Embryonic facial prominence (tissue), 1 donor: ENCODE measurements at regions not wholly inside any gene's neighbourhood (a gene's known extent, or its start where the extent isn't known, plus 50 kb on each side); places are given as distances from the start of the nearest gene placed in this dataset.
"Not testable (repeated sequence)": the region's sequence is repeated elsewhere in the genome, so short reads cannot be mapped to it uniquely, and the experiment has no call there.

Experiments
- DNase-seq: peaks from one replicate; pipeline ENCODE4 v3.0.0-alpha.2; 2016; ENCODE audit errors: extremely low spot score

GRCh38 chr15:20368974-20369373, 172.6 kb downstream of the GOLGA6L6 start:
- no peak for DNase-seq

- no peak for DNase-seq
These were observed 174.5 kb downstream of the GOLGA6L6 start for GRCh38 chr15:20367093-20367492.

GRCh38 chr15:20363591-20363990, 178.0 kb downstream of the GOLGA6L6 start:
- not testable (repeated sequence) for DNase-seq

DNA sequence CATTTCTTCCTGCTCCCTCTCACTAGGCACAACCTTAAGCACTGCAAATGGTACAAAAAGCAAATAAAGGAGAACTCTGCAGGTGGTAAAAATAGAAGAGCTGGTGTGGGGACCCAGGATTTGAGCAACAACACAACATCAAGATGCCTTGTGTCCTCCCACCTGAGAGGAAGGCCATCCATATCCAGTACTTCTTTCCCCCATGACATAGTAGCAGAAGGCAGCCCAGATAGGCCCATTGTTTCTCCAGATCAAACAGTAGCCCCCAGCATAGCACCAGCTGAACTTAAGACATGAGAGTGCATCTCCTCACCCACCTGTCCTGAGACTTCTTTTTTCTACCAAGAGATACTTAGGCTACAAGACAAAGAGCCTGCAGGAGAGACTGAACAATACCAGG, 180.5 kb downstream of the GOLGA6L6 start:
- no peak for DNase-seq

DNA sequence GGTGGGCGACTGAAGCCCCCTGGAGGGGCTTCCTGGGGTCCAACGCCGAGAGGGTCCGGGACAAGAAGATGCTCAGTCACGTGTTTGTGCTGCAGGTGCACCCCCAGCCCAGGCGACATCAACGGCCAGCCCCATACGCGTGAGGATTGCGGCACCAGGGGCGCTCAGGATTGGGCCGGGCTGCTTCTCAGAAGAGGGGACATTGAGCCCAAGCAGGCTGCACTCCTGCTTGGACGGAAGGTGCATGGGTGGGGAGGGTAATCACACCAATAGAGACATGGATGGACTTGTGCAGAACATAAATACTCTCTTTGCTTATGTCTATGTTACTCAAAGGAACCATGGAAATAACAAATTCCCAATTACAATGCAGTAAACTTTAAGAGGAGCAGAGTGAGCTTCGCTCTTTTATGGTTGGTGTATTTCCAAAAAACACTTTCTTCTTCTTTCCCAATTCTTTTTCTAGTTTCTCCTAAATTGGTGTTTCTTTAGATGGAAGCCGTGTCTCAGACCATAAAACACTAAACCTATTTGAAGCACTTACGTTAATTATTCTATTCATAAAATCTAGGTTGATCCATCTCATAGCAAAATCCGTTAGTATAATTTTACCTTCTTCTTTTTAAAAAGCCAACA, 182.7 kb downstream of the GOLGA6L6 start:
- no peak for DNase-seq

DNA sequence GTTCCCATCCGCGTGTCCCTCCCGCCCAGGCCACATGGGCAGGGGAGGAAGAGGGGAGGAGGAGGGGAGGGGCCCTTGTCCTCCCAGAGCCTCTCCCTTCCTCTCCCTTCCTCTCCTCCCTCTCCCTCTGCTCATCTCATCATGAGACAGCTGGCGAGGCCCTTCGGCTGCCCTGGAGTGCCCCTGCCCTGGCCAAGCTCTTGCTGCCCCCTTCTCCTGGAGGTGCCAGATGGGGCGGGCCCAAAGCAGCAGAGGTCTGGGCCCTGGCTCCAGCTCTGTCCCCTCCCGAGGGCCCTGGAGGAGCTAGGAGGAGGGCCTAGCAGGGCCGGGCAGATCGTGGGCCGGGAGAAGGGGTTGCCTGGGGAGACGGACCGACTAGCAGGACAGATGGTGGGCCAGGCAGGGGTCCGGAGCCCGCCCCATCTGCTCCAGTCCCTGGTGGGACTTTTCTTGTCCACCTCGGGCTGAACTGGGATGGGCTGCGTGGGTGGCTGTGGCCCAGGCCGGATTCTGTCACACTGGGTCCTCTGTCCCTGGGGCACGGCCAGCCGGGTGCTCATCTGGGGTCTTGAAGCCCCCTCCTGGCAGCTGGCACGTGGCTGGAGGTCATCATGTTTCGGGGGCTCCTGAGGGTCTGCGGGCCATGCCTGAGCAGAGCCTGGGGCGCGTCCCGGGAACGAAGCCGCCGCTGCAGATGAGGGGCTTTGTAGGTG, 183.4 kb downstream of the GOLGA6L6 start:
- DNase-seq: no peak

GRCh38 chr15:20357481-20358065, 184.0 kb downstream of the GOLGA6L6 start:
- no peak for DNase-seq

DNA sequence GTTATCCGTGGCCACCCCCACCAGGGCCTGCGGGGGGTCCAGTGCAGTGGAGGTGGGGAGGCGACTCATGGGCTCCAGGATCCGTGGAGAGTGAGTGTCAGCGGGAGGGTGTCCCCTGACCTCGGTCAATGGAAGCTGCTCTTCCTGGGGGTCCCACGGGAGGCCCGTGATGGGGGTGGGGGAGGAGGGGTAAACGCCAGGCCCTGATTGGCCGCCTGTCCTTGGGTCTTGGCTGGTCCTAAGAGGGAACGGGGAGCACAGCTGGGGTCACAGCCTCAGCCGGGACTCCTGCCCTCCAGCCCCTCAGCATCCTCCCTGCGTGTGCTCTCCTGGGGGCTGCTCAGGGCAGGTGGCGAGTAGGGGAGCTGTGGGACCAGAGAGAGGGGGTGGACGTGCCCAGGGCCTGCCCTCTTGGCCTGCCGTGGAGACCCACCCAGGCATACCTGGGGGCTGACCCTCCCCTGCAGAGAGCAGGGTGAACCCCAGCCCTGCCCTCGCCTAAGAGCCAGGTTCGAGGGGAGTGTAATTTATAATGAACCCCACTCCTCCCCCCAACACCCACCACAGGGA, 184.6 kb downstream of the GOLGA6L6 start:
- no peak for DNase-seq

DNA sequence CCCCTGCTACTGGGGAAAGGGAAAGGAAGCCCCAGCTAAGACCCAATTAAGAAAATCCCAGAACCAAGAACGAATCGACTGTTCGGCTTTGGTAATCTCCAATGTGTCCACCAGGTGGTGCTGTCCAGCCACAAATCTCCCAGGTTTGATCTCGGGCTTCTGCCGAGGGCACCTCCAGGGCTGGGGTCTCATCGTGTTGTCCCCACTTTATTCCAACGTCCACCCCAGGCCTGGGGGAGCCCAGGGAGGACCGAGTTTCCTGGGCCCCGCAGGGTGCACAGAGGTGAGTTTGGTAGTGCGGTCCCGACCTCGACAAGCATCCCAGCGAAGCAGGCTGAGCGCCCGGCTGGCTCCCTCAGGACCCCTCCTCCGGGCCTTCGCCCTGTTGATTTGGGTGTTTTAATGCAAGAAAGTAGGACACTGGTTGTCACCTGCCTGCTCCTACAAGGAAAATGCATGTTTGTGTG, 185.1 kb downstream of the GOLGA6L6 start:
- DNase-seq: no peak

DNA sequence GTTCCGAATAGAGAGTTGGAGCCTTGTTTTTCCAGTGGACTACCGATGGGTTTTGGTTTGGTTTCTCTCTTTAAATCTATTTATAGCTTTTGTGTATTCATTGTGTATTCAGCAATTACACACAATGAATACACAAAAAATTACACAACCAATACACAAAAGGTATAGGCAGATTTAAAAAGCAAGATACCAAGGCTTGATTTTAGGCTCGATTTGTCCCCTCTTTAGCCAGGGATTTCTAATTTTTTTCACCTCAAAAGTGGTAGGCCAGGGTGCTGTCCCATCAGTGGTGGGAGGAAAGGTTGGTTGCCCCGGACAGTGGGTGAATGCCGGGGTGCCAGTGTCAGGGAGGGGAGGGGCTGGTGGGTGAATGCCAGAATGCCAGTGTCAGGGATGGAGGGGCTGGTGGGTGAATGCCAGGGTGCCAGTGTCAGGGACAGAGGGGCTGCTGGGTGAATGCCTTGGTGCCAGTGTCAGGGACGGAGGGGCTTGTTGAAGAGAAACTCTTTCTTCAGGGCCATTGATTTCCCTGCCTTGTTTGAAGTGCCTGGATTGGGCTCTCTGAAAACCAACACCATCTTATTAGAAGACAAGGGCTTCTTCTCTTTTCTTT, 186.2 kb downstream of the GOLGA6L6 start:
- no peak for DNase-seq

- DNase-seq: not testable (repeated sequence)
These were observed 186.7 kb downstream of the GOLGA6L6 start for GRCh38 chr15:20354884-20355223.

- DNase-seq: no peak
These were observed 187.4 kb downstream of the GOLGA6L6 start for GRCh38 chr15:20353966-20354883.

DNA sequence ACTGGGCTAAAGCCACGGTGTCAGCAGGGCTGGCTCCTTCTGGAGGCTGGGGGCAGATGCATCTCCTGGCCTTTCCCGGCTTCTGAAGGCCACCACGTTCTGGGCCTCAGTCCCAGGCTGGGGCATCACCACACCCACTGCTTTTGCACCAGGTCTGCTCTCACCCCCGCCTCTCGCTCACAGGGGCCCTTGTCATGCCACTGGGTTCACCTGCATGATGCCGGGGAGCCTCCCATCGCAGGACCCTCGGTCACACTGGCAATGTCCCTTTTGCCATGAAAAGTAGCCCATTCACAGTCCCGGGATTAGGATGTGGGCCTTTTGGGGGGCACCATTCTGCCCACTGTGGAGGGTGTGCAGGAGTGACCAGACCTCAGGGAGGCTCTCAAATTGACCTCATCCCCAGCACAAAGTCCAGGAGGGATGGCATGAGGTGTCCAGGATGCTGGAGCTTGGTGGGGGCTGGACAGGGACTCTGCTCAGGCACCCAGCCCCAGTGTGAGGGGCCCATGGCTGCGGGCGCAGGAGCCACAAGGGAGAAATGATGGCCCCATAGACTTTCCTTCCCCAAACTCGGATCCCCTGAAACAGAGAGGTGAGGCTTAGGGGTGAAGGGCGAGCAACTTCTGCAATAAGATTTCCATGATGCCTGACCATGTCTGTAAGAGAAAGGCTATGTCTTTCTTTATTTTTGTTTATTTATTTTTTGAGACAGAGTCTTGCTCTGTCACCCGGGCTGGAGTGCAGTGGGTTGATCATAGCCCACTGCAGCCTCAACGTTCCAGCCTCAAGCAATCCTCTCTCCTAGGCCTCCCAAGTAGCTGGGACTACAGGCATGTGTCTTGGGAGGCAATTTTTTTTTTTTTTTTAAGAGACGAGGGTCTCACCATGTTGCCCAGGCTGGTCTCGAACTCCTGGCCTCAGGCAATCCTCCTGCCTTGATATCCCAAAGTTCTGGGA, 189.1 kb downstream of the GOLGA6L6 start:
- DNase-seq: no peak

DNA sequence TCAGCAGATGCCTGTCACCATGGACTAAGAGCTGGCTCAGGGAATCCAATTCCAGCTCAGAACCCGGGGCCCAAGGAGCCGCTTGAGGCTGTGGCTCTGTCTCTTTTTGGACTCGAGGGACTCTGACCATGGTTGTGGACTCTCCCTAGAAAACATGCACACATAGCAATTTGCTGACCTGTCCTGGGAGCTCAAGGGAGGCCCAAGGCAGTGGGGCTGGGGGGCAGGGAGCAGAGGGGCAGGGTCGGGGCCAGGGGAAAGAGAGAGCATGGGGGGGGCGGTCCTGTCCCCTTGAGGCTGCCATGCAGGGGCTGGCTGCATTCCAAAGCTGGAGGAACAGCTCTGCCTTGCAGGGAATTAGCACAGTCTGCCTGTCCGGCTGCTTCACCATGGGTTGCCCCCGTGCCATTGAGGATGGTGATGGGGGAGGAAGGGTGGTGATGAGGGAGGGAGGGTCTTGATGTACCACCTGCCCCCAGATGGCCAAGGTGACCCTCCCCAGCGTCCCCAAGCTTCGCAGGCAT, 190.1 kb downstream of the GOLGA6L6 start:
- no peak for DNase-seq

GRCh38 chr15:20349774-20350498, 191.7 kb downstream of the GOLGA6L6 start:
- DNase-seq: no peak

DNA sequence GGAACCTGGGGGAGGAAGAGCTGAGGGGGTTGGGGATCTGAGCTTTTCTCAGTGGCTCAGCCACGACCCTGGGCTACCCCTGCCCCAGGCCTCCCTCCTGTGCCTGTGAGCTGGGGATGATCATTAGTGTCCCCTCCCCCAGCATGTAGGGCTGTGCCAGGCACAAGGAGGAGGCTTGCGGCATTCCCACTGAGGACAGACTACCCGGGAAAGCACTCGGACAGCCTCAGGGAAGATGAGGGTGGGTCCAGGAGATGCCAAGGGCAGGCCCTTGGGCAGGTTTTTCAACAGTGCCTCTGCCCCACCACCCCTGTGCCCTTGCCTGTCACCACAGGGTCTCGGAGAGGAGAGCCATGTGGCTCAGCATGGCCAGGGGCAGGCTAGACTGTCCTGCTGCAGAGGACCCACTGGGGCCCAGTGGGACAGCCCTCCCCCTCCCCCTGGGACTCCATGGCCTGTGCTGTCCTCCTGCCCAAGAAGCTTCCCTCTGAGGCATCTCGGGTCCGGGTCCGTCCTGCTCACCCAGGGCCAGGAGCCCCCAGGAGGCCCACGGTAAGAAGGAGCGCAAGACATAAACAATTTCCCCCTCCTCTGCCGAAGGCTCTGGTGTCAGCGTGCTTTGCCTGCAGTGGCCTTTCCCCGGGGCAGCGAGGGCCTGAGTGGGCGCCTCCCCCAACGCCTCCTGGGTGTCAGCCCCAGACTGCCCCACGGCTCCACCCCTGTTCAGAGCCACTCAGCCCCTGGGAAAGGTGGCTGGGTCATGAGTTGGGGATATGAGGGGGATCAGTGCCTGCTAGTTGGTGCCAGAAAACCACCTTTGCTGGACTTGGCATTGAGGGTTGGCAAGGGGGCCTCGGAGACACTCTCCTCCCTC, 192.5 kb downstream of the GOLGA6L6 start:
- DNase-seq: no peak

DNA sequence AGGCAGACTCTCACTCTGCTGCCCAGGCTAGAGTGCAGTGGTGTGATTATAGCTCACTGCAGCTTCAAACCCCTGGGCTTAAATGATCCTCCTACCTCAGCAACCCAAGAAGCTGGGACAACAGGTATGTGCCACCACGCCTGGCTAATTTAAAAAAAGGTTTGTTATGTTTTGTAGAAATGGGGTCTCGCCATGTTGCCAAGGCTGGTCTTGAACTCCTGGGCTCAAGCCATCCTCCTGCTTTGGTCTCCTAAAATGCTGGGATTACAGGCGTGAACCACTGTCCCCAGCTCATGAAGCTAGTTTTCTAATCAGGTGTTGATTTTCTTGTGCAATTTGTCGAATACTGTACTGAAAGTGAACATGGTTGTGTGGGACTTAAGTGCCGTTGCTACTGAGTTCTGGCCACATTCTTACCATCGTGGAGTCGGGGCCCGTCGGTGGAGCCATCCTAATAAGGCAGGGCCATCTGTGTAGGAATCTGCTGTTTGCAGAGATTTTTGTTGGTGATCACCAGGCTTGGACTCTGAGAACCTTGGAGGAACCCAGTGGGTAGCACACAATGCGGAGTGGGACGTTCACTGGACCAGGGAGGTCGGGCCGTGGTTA, 193.2 kb downstream of the GOLGA6L6 start:
- DNase-seq: no peak
